IPS-NIHi7 (cell line): ENCODE measurements at regions not wholly inside any gene's neighbourhood (a gene's known extent, or its start where the extent isn't known, plus 50 kb on each side); places are given as distances from the start of the nearest gene placed in this dataset.

Experiments used
- DNase-seq: peaks from one replicate; pipeline ENCODE4 v3.0.0; 2012; ENCODE audit warnings: mixed read lengths; ENCODE audit errors: extremely low spot score

DNA sequence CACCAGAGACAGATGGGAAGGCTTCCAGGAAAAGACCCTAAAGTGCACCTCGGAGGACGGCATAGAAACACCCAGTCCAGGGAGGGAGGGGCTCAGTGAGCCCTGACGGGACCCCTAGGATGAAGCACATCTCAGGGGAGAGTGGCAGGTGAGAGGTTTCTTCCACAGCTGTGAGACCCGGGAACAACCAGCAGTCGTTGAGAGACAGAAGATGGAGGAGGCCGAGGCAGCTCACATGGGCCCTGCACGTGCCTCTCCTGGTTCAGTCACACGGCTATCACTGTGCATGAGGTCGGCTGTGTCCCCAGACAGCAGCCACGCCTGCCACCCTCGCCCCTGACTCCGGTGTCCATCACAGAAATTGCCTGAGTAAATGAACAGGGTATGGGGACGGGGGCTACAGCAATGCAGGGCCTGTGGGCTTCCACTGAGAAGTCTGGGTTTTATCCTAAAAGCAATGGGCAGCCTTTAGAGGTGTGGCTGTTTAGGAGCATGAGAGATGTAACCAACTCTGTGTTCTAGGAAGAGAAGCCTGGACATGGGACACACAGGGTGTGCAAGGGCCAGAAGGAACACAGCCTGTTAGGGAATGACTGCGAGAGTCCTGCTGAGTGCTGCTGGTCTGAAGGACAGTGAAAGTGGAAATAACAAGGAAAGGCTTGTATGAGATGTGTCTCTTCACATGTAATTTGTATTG is 102.0 kb downstream of the TMEM18 start:
- DNase-seq = no peak

DNA sequence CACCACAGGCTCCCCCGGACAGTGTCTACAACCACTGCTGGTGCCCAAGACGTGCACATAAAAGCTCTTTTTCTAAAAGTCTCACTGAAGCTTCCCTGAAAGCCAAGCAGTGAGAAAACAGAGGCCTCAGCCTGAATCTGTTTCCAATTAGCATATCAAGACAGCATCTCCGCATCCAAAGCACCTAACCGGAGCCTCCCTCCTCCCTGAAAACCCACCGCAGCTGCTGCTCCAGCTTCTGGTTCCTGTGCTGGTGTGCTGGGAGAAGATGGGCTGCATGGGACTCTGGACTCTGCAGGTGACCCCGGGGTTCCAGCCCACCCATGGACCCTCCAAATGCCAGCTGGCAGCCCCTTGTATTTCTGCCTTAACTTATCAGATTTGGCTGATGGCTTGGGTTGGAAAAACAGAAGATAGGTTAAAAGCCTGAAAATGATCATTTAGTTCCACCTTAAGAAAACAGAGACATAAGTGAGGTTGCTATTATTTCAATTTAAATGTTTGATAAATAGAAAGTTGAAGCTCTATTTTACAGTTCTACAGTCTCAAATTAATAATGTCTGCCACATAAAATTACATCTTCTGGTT is 103.3 kb downstream of the TMEM18 start:
- DNase-seq = no peak

DNA sequence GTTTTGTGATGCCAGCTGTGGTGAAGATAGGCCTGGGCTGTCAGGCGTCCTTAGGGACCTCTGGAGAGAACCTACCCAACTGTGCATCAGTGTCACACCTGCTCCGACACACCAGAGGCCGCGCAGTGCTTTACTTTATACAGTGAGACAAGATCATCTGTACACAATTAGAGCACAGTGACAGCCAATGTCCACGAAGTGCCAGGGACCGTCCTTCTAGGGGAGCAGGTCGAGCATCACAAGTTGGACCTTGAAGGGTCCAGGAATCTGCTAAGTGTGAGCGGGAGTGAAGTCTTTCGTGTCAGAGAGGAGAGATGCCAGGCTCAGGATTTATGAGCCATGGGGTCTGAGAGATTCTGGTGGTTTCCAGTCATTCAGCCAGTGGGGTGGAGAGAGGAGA is 104.2 kb downstream of the TMEM18 start:
- no peak for DNase-seq

DNA sequence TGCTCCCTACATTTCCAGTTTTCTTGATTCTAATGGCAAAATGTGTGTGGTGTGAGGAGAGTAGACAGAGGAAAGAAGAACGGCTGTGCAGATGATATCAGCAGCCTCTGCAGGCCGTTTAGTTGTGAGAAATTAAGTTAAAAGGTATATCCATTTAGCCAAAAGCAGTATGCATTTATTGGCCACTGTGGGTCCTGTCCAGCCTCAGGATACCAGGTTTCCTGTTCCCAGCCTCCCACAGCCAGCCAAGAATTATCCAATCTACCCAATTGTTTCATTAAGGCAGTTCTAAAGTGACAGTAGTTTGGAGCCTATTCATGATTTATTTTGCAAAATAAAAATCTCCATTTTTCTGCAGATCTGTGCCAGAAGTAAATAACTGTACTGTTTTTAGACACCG is 107.5 kb downstream of the TMEM18 start:
- DNase-seq = no peak

DNA sequence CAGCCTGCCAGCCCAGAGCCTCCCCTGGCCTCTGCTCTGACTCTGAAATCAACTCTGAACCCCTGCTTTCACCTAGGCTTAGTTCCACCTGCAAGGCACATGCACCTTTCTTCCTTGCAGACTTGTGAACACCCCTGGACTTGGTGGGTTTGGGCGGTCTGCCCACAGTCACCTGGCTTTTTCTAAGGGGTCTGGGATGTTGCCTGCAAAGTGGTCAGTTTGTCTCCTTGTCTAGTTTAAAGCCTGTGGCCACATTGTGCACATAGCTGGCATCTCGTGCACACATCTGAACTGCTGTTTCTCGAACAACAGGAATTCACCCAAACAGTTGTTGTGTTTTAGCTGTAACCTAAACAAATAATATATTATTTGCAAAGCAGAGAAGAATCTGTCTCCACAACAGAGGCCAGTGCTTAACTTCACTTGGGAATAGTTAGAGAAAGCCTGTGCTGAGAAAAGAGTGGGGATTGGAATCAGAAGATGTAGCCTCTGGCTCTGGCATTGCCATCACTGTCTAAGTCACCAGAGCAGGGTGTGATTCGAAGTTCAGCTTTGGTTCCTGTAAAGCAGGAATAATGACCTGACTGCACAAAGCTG is 108.5 kb downstream of the TMEM18 start:
- no peak for DNase-seq

DNA sequence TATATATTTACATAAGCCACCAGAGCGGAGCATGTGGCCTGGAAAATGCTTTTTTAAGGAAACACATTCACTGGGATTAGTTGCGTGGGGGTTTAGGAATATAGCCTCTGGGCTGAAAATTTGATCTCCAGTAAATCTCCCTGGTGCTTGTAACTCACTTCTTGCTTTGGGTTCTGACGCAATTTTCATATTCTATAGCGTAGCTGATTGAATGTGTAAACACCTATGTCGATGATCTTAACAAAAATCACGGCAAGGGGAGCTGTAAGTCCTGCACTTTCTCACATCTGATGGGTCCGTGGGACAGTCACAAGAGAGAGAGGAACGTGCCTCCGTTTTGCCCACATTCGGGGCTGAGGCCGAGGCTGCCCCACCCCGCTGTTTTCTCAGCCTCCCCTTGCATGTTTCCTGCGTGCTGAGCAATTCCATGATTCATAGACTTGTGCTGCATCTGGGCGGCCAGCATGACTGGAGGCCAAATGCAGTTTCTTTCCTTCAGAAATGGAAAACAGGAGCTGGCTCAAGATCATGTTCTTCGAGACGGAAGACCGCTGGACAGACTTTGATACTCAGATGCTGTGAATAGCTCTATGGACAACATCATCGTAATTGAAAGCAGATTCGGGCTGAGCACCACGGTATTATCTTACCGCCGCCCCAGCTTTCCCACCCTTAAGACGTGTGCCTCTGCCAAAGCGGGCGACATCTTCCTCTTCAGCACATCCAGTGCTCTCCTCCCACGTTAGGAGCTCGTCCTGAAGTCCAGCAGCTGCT is 109.2 kb downstream of the TMEM18 start:
- DNase-seq = no peak

DNA sequence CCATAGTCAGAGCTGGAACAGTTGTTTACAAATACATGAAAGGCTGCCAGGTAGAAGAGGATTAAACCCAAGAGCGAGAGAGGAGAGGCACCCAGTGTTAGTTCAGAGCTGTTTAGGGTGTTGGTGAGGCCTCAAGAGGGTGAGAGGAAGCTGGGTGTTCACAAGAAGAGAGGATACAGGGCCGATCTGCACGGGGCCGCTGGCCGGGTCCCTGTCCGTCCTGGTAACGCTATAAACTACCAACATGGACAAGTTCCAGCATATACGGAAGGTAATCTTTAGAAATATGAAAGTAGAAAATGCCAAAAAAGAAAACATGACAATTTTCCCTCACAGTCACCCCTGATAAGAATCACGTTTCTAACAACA is 109.7 kb downstream of the TMEM18 start:
- DNase-seq = no peak

DNA sequence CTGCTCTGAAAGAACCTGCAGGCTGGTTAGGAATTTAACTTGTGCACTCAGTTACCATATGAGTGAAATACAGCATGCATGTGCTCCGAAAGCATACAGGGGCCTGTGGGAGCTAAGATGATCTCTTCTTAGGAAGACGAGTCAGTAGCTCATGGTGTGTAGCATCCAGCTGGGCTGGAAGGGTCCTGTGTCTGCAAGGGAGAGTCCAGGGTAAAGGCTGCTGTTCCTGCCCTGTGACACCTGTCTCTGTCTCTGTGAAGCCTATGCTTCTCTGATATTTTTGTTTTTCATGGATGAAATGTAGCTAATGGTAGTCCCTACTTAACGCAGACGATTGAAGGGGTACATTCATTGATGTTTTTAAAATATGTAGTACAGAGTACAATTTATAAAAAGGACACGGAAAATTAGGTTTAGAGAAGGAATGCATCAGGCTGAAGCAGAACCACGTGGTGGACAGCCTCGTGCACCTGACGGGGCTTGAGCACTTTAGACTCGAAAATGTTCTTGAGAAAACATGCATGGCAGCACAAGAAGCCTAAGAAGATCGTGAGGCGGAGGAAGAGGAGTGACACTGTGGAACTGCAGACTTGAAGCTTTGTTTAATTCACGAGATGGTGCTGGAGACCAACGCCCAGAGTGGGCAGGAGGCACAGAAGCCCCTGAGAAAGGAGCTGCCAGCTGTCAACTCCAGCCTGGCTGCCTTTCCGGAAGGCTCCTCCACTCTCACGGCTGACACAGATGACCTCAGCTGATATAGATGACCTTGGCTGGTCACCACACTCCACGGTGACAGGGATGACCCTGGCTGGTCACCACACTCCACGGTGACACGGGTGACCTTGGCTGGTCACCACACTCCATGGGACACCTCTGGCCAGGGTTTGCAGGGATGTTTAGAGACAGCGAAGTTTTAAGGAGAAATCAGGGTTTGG is 110.6 kb downstream of the TMEM18 start:
- no peak for DNase-seq

DNA sequence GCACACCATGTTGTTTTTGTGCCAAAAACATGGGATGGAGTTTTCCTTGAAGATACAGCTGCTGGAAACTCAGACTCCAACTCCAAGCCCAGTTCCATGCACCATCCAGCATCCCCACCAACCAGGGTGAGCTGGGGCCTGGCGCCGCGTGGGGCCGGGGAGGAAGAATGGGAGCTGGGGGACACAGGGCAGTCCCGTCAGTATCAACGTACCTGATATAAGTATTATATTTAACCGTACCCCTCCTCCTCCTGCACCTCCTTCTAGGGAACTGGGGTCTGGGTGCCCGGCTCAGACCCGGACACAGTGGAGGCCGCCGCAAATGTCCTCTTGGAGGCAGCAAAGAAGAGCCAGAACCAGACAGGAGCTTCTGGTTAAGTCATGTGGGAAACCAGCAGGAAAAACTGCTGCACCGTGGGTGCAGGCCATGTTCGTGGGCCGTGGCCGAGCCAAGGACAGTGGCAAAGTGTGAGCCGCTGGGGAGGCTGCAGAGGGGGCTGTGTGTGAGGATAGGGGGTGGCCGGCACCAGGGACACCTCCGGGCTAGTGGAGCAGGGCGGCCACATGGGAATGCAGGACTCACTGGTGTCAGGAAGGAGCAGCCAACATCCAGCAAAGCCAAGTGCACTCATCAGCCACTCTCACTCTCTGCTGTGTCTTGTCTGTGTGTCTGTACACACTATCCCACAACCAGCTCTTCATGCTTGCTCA is 112.6 kb downstream of the TMEM18 start:
- no peak for DNase-seq

DNA sequence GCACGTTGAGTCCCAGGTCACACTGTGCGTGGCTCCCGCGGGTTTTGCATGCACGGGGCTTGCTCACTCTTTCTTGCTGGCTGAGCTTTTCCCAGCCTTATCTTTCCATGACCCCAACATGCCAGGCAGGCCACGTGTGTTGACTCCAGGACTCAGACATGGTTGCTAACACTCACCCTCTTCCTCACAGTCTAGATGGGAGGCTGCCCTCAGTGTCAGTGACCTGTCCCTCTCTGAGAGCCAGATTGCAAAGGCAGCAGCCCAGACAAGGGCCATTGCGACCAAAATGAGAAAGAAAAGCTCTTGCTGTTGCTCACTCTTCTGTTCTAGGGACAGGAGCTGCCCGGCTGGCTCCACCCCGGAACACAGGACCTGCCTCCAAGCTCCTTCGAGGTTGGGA is 113.7 kb downstream of the TMEM18 start:
- DNase-seq = no peak

DNA sequence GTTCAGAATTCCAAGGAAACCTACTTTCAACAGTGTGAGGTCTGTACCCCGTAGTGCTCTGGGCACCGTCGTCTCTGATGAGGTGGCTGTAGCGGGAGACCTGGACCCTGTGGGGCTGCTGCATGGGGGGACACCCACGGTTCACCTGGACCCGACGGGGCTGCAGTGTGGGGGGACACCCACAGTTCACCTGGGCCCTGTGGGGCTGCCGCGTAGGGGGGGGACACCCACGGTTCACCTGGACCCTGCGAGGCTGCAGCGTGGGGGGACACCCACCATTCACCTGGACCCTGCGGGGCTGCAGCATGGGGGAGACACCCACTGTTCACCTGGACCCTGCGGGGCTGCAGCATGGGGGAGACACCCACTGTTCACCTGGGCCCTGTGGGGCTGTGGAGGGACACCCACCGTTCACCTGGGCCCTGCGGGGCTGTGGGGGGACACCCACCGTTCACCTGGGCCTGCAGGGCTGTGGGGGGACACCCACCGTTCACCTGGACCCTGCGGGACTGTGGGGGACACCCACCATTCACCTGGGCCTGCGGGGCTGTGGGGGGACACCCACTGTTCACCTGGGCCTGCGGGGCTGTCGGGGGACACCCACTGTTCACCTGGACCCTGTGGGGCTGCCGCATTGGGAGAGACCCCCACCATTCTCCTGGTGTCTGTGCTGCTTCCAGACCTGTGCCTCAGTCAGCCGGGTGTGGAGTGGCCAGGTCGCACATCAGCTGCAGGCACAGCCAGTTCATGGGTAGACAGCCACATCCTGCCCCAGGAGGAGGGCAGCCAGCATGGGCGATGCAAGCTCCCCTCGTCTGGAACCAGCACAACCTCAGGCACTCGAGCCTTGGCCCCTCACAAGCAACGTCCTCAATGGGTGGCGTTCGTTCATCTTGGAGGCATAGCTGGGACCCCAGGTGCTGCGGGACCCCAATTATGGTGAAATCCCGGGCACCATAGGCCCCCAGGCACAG is 114.5 kb downstream of the TMEM18 start:
- no peak for DNase-seq

DNA sequence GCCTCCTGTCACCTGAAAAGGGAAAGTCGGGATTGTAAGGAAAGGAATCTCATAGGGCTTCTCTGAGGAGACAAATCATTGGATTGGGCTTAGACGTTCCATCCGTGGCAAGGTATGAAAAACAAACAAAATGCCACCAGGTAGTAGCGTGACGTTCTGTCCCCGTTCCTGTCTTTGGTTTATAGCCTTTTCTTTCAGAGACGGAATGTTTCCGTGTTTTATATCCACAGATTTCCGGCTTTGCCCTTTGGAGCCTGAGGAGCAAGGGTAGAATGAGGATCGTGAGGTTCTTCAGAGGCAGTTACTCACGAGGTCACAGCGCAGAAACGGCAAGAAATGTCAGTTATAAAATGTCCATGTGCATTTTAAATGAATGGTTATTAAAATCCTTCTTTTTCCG is 118.3 kb downstream of the TMEM18 start:
- no peak for DNase-seq

DNA sequence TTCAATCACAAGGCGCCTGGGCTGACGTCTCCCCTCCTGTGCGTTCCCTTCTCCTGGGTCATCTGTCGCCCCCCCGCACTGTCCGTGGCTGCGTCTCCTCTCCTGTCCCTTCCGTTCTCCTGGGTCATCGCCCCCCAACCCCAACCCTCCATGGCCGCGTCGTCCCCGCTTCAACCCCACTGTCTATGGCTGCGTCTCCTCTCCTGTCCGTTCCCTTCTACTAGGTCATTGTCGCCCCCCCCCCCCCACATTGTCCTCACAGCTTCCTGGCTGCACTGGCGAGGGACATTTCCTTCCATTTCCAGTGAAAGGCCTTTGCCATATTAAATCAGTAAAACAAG is 118.9 kb downstream of the TMEM18 start:
- DNase-seq = no peak

DNA sequence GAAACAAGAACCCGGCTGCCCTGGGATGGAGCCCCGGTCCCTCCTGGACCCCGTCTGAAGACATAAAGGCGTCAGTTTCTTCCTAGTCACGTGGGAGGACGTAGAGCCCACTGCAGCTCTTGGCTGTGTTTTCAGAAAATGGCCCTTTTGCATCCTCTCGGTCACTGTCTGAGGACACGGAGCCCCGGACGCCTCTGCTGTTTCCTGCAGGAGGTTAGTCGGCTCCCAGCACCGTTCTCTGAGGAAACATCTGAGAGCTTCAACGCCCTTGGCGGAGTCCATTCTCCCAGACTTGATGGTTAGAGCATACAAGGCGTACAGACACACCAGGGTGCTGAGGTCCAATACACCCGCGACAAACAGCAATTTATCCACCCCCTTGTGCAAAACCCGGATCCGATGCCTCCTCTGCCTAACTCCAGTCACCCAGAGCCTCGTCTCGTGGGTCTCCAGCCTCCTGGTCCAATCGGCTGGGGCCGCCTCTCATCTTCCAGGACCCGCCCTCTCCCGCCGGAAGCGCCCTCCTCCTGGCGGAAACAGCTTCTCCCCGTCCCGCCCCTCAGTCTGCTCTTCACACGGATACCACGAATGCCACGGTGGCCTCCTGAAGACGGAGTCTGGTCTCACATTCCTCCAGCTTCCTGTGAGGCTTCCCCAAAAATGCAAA is 119.4 kb downstream of the TMEM18 start:
- DNase-seq = no peak

DNA sequence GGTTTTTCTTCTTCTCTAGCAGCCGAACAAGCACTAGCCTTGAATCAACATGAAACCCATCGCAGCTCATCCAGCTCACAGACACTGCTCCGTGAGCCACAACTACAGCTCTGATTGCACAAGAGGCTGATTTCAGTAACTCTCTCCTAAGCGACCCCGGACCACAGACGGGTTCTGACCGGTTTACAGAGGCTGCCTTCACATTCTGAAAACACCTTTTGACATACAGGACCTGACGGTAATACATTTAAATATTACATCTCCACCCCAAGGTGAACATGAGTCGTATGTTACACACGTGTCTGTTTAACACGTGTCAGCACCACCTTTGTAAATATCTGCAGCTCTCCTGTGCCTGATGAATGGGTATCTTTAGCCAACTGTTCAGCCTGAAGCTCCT is 120.7 kb downstream of the TMEM18 start:
- no peak for DNase-seq

DNA sequence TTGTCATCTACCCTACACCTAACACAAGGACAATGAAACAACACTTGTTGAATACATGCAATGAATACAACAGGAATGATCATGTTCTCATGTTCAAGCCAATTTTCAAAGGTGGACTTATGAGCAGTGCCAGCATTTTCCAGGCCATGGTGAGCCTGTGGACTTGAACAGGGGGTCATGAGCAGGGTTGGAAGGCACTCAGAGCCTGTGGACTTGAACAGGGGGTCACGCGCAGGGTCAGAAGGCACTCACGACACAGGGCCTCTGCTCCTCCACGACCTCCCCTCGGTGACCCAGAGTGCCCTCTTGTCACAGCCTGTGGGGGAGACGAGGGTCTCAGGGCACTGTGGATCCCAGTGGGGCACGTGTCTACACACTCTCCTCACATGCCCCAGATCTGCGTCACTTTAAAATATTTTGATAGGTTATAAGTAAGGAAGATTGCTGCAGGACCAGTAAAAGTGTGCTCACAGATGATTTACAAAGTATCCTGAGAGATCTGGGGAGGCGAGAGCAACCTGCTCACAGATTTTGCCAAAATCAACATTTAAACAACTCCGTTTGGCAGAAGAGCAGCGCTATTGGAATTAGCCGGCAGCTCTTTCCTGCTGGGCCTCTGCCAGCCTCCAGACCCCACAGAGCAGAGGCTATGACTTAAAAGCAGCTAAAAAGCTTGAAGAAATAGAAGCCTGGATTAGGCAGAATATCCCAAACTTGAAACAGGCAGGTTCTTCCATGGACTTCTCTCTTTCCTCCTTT is 121.9 kb downstream of the TMEM18 start:
- DNase-seq = no peak

DNA sequence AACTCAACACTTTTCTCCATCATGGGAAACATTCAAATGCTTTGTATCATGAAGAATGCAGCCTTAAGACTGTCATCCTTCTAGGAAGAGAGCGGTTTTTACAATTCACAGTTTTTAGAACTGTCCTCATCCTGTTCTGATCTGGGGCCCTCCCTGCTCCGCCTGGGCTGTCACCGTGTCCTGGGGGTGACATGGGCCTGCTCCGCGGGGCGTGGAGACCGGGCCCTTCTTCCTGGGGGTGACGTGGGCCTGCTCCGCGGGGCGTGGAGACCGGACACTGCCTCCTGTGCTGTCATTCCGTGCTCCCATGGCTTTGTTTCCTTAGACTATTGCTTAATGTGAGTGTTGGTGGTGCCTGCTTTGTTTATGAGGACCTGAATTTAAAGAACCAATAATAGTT is 122.8 kb downstream of the TMEM18 start:
- DNase-seq = no peak

DNA sequence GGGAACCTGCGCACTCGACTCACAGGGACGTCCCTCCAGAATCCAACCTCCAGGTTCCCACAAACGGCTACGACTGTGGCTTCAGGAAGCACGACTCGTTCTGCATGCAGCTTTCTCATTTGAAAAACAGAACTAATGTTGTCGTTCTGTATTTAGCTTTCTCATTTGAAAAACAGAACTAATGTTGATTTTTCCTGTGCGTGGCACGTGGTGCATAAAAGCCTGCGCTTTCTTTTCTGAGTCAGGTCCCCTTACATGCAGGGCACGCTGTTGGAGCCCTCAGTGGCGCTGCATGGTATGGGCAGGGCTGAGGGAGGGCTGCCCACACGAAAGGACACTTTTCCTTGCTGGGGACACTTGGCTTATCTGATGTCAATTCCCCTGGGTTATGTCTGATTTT is 124.3 kb downstream of the TMEM18 start:
- no peak for DNase-seq

DNA sequence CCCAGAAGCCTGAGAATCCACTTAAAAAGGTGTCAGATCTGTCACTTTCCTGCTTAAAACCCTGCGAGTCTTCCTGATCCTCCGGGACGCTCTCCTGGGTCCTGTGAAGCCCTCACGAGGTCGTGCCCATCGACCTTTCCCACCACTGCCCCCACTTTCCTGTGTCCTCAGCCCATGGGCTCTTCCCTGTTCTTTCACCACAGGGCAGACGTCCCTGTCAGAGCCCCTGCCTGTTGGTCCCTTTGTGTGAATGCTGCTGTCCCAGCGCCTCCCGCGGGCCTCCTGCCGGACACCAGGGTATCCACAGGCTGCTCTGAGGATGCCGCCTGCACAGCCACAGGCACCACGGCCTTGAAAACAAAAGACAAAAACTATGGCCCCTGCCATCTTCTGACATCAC is 125.6 kb downstream of the TMEM18 start:
- DNase-seq = peak; percentile 31
